Astrocyte (in vitro differentiated cells and primary cell): ENCODE measurements at regions not wholly inside any gene's neighbourhood (a gene's known extent, or its start where the extent isn't known, plus 50 kb on each side); places are given as distances from the start of the nearest gene placed in this dataset.

ENCODE experiments used
- CTCF ChIP-seq: IDR thresholded peaks from 2 replicates; pipeline ENCODE4 v1.5.1; 2011; ENCODE audit warnings: low read depth, mild to moderate bottlenecking, inconsistent platforms, low read length, moderate library complexity; ENCODE audit not compliant: insufficient read depth
- EZH2 ChIP-seq: IDR thresholded peaks from 2 replicates; pipeline ENCODE4 v1.6.1; 2012; ENCODE audit warnings: mild to moderate bottlenecking, low read length, inconsistent platforms; ENCODE audit not compliant: insufficient read depth

- TF ChIP-seq CTCF = no peak
- no peak for TF ChIP-seq EZH2
Observed at GRCh38 chr17:51479303-51479702, 219.0 kb downstream of the UTP18 start.
